ENCODE measurements at regions not wholly inside any gene's neighbourhood (a gene's known extent, or its start where the extent isn't known, plus 50 kb on each side); places are given as distances from the start of the nearest gene placed in this dataset.

DNA sequence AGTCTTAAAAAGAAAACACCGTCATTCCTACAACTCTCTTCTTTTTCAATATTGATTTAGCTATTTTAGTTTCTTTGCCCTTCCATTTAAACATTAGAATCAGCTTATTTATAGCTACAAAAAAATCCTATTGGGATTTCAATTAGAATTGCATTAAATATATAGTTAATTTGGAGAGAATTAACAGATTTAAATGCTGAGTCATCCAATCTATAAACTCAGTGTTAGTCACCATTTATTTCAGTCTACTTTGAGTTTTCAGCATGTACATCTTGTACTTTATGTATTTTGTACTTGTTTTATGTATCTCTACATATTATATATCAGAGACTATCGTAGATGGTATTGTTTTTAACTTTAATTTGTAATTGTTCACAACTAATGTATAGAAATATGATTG, 460.0 kb downstream of the KCNH5 start:
- TF ChIP-seq CTCF (IDR thresholded peaks at IDR 0.05 in 2 of 3, conservative IDR thresholded peaks at IDR 0.05 in 1 of 3; ENCODE audit: insufficient read depth in 2 of 3, low read depth in 1 of 3, low read length in 3 of 3): no peak
- TF ChIP-seq, protein P1, sequence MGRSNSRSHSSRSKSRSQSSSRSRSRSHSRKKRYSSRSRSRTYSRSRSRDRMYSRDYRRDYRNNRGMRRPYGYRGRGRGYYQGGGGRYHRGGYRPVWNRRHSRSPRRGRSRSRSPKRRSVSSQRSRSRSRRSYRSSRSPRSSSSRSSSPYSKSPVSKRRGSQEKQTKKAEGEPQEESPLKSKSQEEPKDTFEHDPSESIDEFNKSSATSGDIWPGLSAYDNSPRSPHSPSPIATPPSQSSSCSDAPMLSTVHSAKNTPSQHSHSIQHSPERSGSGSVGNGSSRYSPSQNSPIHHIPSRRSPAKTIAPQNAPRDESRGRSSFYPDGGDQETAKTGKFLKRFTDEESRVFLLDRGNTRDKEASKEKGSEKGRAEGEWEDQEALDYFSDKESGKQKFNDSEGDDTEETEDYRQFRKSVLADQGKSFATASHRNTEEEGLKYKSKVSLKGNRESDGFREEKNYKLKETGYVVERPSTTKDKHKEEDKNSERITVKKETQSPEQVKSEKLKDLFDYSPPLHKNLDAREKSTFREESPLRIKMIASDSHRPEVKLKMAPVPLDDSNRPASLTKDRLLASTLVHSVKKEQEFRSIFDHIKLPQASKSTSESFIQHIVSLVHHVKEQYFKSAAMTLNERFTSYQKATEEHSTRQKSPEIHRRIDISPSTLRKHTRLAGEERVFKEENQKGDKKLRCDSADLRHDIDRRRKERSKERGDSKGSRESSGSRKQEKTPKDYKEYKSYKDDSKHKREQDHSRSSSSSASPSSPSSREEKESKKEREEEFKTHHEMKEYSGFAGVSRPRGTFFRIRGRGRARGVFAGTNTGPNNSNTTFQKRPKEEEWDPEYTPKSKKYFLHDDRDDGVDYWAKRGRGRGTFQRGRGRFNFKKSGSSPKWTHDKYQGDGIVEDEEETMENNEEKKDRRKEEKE (IDR thresholded peaks at IDR 0.05; ENCODE audit: borderline replicate concordance in 1 of 2, control insufficient read depth in 1 of 2, low read depth in 2 of 2, low read length in 1 of 2): no peak
- TF ChIP-seq CREB3L1 (IDR thresholded peaks at IDR 0.05; ENCODE audit: borderline replicate concordance, low read depth): no peak
- TF ChIP-seq REST (IDR thresholded peaks at IDR 0.05; ENCODE audit: borderline replicate concordance): no peak
- TF ChIP-seq REST (CRISPR knock-in tag; IDR thresholded peaks at IDR 0.05; ENCODE audit: low read depth): no peak
- TF ChIP-seq, protein P2, sequence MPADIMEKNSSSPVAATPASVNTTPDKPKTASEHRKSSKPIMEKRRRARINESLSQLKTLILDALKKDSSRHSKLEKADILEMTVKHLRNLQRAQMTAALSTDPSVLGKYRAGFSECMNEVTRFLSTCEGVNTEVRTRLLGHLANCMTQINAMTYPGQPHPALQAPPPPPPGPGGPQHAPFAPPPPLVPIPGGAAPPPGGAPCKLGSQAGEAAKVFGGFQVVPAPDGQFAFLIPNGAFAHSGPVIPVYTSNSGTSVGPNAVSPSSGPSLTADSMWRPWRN (IDR thresholded peaks at IDR 0.05; ENCODE audit: low read depth): no peak
- no peak for TF ChIP-seq EZH2 (IDR thresholded peaks at IDR 0.05; ENCODE audit: borderline replicate concordance, low read depth, low read length)
- TF ChIP-seq UBTF (IDR thresholded peaks at IDR 0.05; ENCODE audit: borderline replicate concordance in 1 of 2, low read depth in 2 of 2, low read length in 2 of 2): no peak
- TF ChIP-seq LARP7 (IDR thresholded peaks at IDR 0.05): no peak
- TF ChIP-seq ELF4 (CRISPR knock-in tag; IDR thresholded peaks at IDR 0.05): no peak
- no peak for TF ChIP-seq FOXJ3 (CRISPR knock-in tag; IDR thresholded peaks at IDR 0.05)
